ENCODE measurements at regions not wholly inside any gene's neighbourhood (a gene's known extent, or its start where the extent isn't known, plus 50 kb on each side); places are given as distances from the start of the nearest gene placed in this dataset.

GRCh38 chr14:38721822-38722431 lies 381.1 kb downstream of the SEC23A start:
- in situ Hi-C loops (cut with MboI; ENCODE audit: low pct_unique_long_range_greater_than_20kb, low sequenced_read_pairs, unreplicated experiment), result loop anchor here (25.0 kb wide), 1 partner anchor 290 kb away; no protein-coding TSS in a partner anchor
- peak; percentile 82 for TF ChIP-seq CTCF (IDR thresholded peaks at IDR 0.05; ENCODE audit: extremely low read depth, insufficient read depth, missing control alignments)
- DNase-seq (ENCODE audit: low spot score), result peak; percentile 34

GRCh38 chr14:38718519-38718918 lies 384.5 kb downstream of the SEC23A start:
- no peak for TF ChIP-seq CTCF (IDR thresholded peaks at IDR 0.05; ENCODE audit: extremely low read depth, insufficient read depth, missing control alignments)
- no peak for DNase-seq (ENCODE audit: low spot score)
- in situ Hi-C loops (cut with MboI; ENCODE audit: low pct_unique_long_range_greater_than_20kb, low sequenced_read_pairs, unreplicated experiment), result loop anchor here (25.0 kb wide), 1 partner anchor 294 kb away; no protein-coding TSS in a partner anchor

- no peak for DNase-seq (ENCODE audit: low spot score)
- TF ChIP-seq CTCF (IDR thresholded peaks at IDR 0.05; ENCODE audit: extremely low read depth, insufficient read depth, missing control alignments), result no peak
- in situ Hi-C loops (cut with MboI; ENCODE audit: low pct_unique_long_range_greater_than_20kb, low sequenced_read_pairs, unreplicated experiment), result loop anchor here (25.0 kb wide), 1 partner anchor 295 kb away; no protein-coding TSS in a partner anchor
Measured at GRCh38 chr14:38716926-38717325, 386.1 kb downstream of the SEC23A start.

GRCh38 chr14:38710881-38711280 lies 392.2 kb downstream of the SEC23A start:
- no peak for TF ChIP-seq CTCF (IDR thresholded peaks at IDR 0.05; ENCODE audit: extremely low read depth, insufficient read depth, missing control alignments)
- DNase-seq (ENCODE audit: low spot score), result no peak
- in situ Hi-C loops (cut with MboI; ENCODE audit: low pct_unique_long_range_greater_than_20kb, low sequenced_read_pairs, unreplicated experiment), result loop anchor here (25.0 kb wide), 1 partner anchor 301 kb away; no protein-coding TSS in a partner anchor

- in situ Hi-C loops (cut with MboI; ENCODE audit: low pct_unique_long_range_greater_than_20kb, low sequenced_read_pairs, unreplicated experiment), result loop anchor here (25.0 kb wide), 1 partner anchor 302 kb away; no protein-coding TSS in a partner anchor
- DNase-seq (ENCODE audit: low spot score), result no peak
- TF ChIP-seq CTCF (IDR thresholded peaks at IDR 0.05; ENCODE audit: extremely low read depth, insufficient read depth, missing control alignments), result no peak
Measured at GRCh38 chr14:38710196-38710595, 392.8 kb downstream of the SEC23A start.

GRCh38 chr14:38705220-38705619 lies 397.8 kb downstream of the SEC23A start:
- in situ Hi-C loops (cut with MboI; ENCODE audit: low pct_unique_long_range_greater_than_20kb, low sequenced_read_pairs, unreplicated experiment), result loop anchor here (25.0 kb wide), 1 partner anchor 307 kb away; no protein-coding TSS in a partner anchor
- no peak for TF ChIP-seq CTCF (IDR thresholded peaks at IDR 0.05; ENCODE audit: extremely low read depth, insufficient read depth, missing control alignments)
- no peak for DNase-seq (ENCODE audit: low spot score)
